Cardiac muscle cell (in vitro differentiated cells and primary cell): ENCODE measurements at regions not wholly inside any gene's neighbourhood (a gene's known extent, or its start where the extent isn't known, plus 50 kb on each side); places are given as distances from the start of the nearest gene placed in this dataset.

Source experiments
- DNase-seq, 2 donors: peaks; one replicate each; pipeline versions ENCODE4 v3.0.0 to v3.0.0-alpha.2; 2010 to 2017; ENCODE audit warnings: low read depth in 1 of 2, low spot score in 1 of 2
- H3K27ac ChIP-seq: fragments of 200-600 bp; sonication (generic); 2 replicates; pipeline ENCODE4 v1.5.1; 2016
- H3K27me3 ChIP-seq: fragments of 200-600 bp; sonication (generic); 2 replicates; pipeline ENCODE4 v1.6.0; 2016; ENCODE audit warnings: control low read depth
- H3K36me3 ChIP-seq: fragments of 200-600 bp; sonication (generic); 2 replicates; pipeline ENCODE4 v1.5.1; 2016; ENCODE audit warnings: control low read depth
- H3K4me1 ChIP-seq: fragments of 200-600 bp; sonication (generic); 2 replicates; pipeline ENCODE4 v1.8.1; 2017; ENCODE audit warnings: low read depth, mild to moderate bottlenecking, mixed run types
- H3K4me3 ChIP-seq: fragments of 200-600 bp; sonication (generic); 2 replicates; pipeline ENCODE4 v1.5.1; 2016; ENCODE audit warnings: mild to moderate bottlenecking
- H3K9me3 ChIP-seq: fragments of 200-600 bp; sonication (generic); 2 replicates; pipeline ENCODE4 v1.5.1; 2017; ENCODE audit warnings: low read depth, mild to moderate bottlenecking, control low read depth
- CTCF ChIP-seq: IDR thresholded peaks from 2 replicates; pipeline ENCODE4 v1.5.1; 2012; ENCODE audit warnings: low read depth, mild to moderate bottlenecking, low read length

- Histone ChIP-seq H3K9me3 (no peaks in the 10 kb centered on the region), H3K36me3 (no peaks in the 10 kb centered on the region), H3K4me1 (no peaks in the 10 kb centered on the region), H3K4me3 (no peak overlapping the region), H3K27me3 (no peaks in the 10 kb centered on the region), H3K27ac (no peak overlapping the region)
- no peak for DNase-seq
- no peak for TF ChIP-seq CTCF
Measured at GRCh38 chr17:71453876-71454422, 666.9 kb upstream of the SOX9 start.

- no peaks in the 10 kb centered on the region for H3K36me3 ChIP-seq
- no peak overlapping the region for H3K4me3 ChIP-seq
- H3K4me1 ChIP-seq: no peaks in the 10 kb centered on the region
- H3K27me3 ChIP-seq: no peaks in the 10 kb centered on the region
- no peaks in the 10 kb centered on the region for H3K9me3 ChIP-seq
- no peak for DNase-seq
- H3K27ac ChIP-seq: no peak overlapping the region
- TF ChIP-seq CTCF: no peak
Measured at GRCh38 chr17:71455219-71455618, 665.6 kb upstream of the SOX9 start.

- H3K36me3 ChIP-seq: no peaks in the 10 kb centered on the region
- H3K4me3 ChIP-seq: no peak overlapping the region
- TF ChIP-seq CTCF: no peak
- H3K27ac ChIP-seq: no peak overlapping the region
- no peak for DNase-seq
- H3K9me3 ChIP-seq: no peaks in the 10 kb centered on the region
- H3K4me1 ChIP-seq: no peaks in the 10 kb centered on the region
- H3K27me3 ChIP-seq: no peaks in the 10 kb centered on the region
Measured at GRCh38 chr17:71458322-71458721, 662.5 kb upstream of the SOX9 start.

- Histone ChIP-seq H3K9me3 (no peaks in the 10 kb centered on the region), H3K4me1 (no peaks in the 10 kb centered on the region), H3K36me3 (no peaks in the 10 kb centered on the region), H3K27me3 (no peaks in the 10 kb centered on the region), H3K4me3 (no peak overlapping the region), H3K27ac (no peak overlapping the region)
- peak; percentile 54 for TF ChIP-seq CTCF
- peak; percentile 23 to 50 for DNase-seq
Measured at GRCh38 chr17:71460943-71461342, 659.9 kb upstream of the SOX9 start.

GRCh38 chr17:71461498-71462169, 659.2 kb upstream of the SOX9 start:
- Histone ChIP-seq H3K27me3 (no peaks in the 10 kb centered on the region), H3K4me3 (no peak overlapping the region), H3K4me1 (no peaks in the 10 kb centered on the region), H3K36me3 (no peaks in the 10 kb centered on the region), H3K9me3 (no peaks in the 10 kb centered on the region), H3K27ac (no peak overlapping the region)
- TF ChIP-seq CTCF: no peak
- DNase-seq: no peak
